SK-N-SH treated with all-trans-retinoic acid at 6 μM for 48 hours (cell line): ENCODE measurements at regions not wholly inside any gene's neighbourhood (a gene's known extent, or its start where the extent isn't known, plus 50 kb on each side); places are given as distances from the start of the nearest gene placed in this dataset.

Experiments used
- ATAC-seq: fragments of 200-7000 bp; cut with Tn5 transposase; 3 replicates; pipeline ENCODE4 v1.9.1; 2020; ENCODE audit warnings: mild to moderate bottlenecking, moderate library complexity
- ARNTL ChIP-seq: fragments of 450-650 bp; formaldehyde crosslinking; IDR thresholded peaks from 2 replicates; pipeline ENCODE4 v1.5.0; 2020; ENCODE audit warnings: low read depth, mild to moderate bottlenecking, moderate library complexity, borderline replicate concordance
- BACH2 ChIP-seq: fragments of 250-450 bp; sonication (Bioruptor Pico); IDR thresholded peaks from 2 replicates; pipeline ENCODE4 v1.9.0; 2021; ENCODE audit warnings: mild to moderate bottlenecking, borderline replicate concordance
- CREB5 ChIP-seq: fragments of 250-450 bp; sonication (Bioruptor Pico); IDR thresholded peaks from 2 replicates; pipeline ENCODE4 v1.5.1; 2020; ENCODE audit warnings: low read depth, mild to moderate bottlenecking, moderate library complexity
- CSDC2 ChIP-seq: fragments of 250-450 bp; sonication (Bioruptor Pico); IDR thresholded peaks from 2 replicates; pipeline ENCODE4 v1.5.0; 2020; ENCODE audit warnings: mild to moderate bottlenecking, moderate library complexity
- ESRRG ChIP-seq: fragments of 250-450 bp; sonication (Bioruptor Pico); IDR thresholded peaks from 2 replicates; pipeline ENCODE4 v1.6.1; 2021; ENCODE audit warnings: mild to moderate bottlenecking
- GLIS3 ChIP-seq: fragments of 250-450 bp; sonication (Bioruptor Pico); IDR thresholded peaks from 2 replicates; pipeline ENCODE4 v1.5.0; 2020; ENCODE audit warnings: mild to moderate bottlenecking, moderate library complexity
- ISL1 ChIP-seq: fragments of 250-450 bp; sonication (Bioruptor Pico); IDR thresholded peaks from 2 replicates; pipeline ENCODE4 v2.1.2; 2022; ENCODE audit warnings: mild to moderate bottlenecking, moderate library complexity
- OSR1 ChIP-seq: fragments of 250-450 bp; sonication (Bioruptor Pico); IDR thresholded peaks from 2 replicates; pipeline ENCODE4 v1.8.0; 2022; ENCODE audit warnings: moderate library complexity, mild to moderate bottlenecking, inconsistent platforms
- PATZ1 ChIP-seq: fragments of 250-450 bp; sonication (Bioruptor Pico); IDR thresholded peaks from 2 replicates; pipeline ENCODE4 v1.8.0; 2020; ENCODE audit warnings: mild to moderate bottlenecking, moderate library complexity, borderline replicate concordance
- POU6F1 ChIP-seq: fragments of 250-450 bp; sonication (Bioruptor Pico); IDR thresholded peaks from 2 replicates; pipeline ENCODE4 v1.8.0; 2021; ENCODE audit warnings: low read depth, mild to moderate bottlenecking, moderate library complexity, borderline replicate concordance
- SNAI2 ChIP-seq: fragments of 250-450 bp; sonication (Bioruptor Pico); IDR thresholded peaks from 2 replicates; pipeline ENCODE4 v1.5.0; 2020; ENCODE audit warnings: mild to moderate bottlenecking, moderate library complexity
- TCF4 ChIP-seq: fragments of 250-450 bp; sonication (Bioruptor Pico); IDR thresholded peaks from 2 replicates; pipeline ENCODE4 v1.8.0; 2021; ENCODE audit warnings: mild to moderate bottlenecking, moderate library complexity, borderline replicate concordance
- TOX ChIP-seq: fragments of 250-450 bp; sonication (Bioruptor Pico); IDR thresholded peaks from 2 replicates; pipeline ENCODE4 v1.8.0; 2021; ENCODE audit warnings: mild to moderate bottlenecking, moderate library complexity, borderline replicate concordance
- TSHZ2 ChIP-seq: fragments of 250-450 bp; sonication (Bioruptor Pico); IDR thresholded peaks from 2 replicates; pipeline ENCODE4 v1.5.0; 2020; ENCODE audit warnings: mild to moderate bottlenecking, moderate library complexity
- ZC3H10 ChIP-seq: fragments of 250-450 bp; sonication (Bioruptor Pico); IDR thresholded peaks from 2 replicates; pipeline ENCODE4 v1.5.1; 2021; ENCODE audit warnings: mild to moderate bottlenecking, moderate library complexity
- ZFP3 ChIP-seq: fragments of 250-450 bp; sonication (Bioruptor Pico); IDR thresholded peaks from 2 replicates; pipeline ENCODE4 v1.5.0; 2020; ENCODE audit warnings: mild to moderate bottlenecking, moderate library complexity
- ZFP30 ChIP-seq: fragments of 450-650 bp; formaldehyde crosslinking; IDR thresholded peaks from 2 replicates; pipeline ENCODE4 v1.5.0; 2022; ENCODE audit warnings: mild to moderate bottlenecking, moderate library complexity
- ZNF565 ChIP-seq: fragments of 450-650 bp; formaldehyde crosslinking; conservative IDR thresholded peaks from 2 replicates; pipeline ENCODE4 v1.5.0; 2020; ENCODE audit warnings: low read depth, mild to moderate bottlenecking, moderate library complexity
- ZNF70 ChIP-seq: fragments of 450-650 bp; formaldehyde crosslinking; IDR thresholded peaks from 2 replicates; pipeline ENCODE4 v1.5.0; 2020; ENCODE audit warnings: mild to moderate bottlenecking, moderate library complexity
- ZNF8 ChIP-seq: fragments of 450-650 bp; formaldehyde crosslinking; IDR thresholded peaks from 2 replicates; pipeline ENCODE4 v1.5.0; 2020; ENCODE audit warnings: mild to moderate bottlenecking, moderate library complexity

GRCh38 chr1:30819244-30819571, 61.6 kb upstream of the LAPTM5 start:
- ATAC-seq = no peak
- TF ChIP-seq OSR1 (CRISPR knock-in tag) (no peak), TSHZ2 (CRISPR knock-in tag) (no peak), ZNF70 (CRISPR knock-in tag) (no peak), SNAI2 (CRISPR knock-in tag) (no peak), TOX (CRISPR knock-in tag) (no peak), TCF4 (CRISPR knock-in tag) (no peak)

- no peak for TF ChIP-seq ZNF8 (CRISPR knock-in tag)
- TF ChIP-seq CSDC2 = no peak
- TF ChIP-seq BACH2 = no peak
- no peak for ATAC-seq
Measured at GRCh38 chr1:30818568-30819243, 61.1 kb upstream of the LAPTM5 start.

GRCh38 chr1:30817548-30817947, 60.0 kb upstream of the LAPTM5 start:
- no peak for ATAC-seq
- TF ChIP-seq GLIS3 (CRISPR knock-in tag) (no peak), ISL1 (CRISPR knock-in tag) (no peak), ZNF70 (CRISPR knock-in tag) (no peak), ZNF565 (no peak), CSDC2 (no peak), PATZ1 (no peak), TSHZ2 (CRISPR knock-in tag) (no peak), ZC3H10 (no peak), TCF4 (CRISPR knock-in tag) (no peak), ESRRG (CRISPR knock-in tag) (no peak), ARNTL (CRISPR knock-in tag) (no peak), ZFP3 (no peak)

GRCh38 chr1:30817077-30817438, 59.5 kb upstream of the LAPTM5 start:
- ATAC-seq = peak; percentile 16
- TF ChIP-seq ISL1 (CRISPR knock-in tag) = no peak
- no peak for TF ChIP-seq BACH2
- no peak for TF ChIP-seq SNAI2 (CRISPR knock-in tag)
- TF ChIP-seq TSHZ2 (CRISPR knock-in tag) = no peak
- TF ChIP-seq PATZ1 = no peak
- no peak for TF ChIP-seq TCF4 (CRISPR knock-in tag)
- TF ChIP-seq ZC3H10 = no peak
- no peak for TF ChIP-seq POU6F1
- no peak for TF ChIP-seq CSDC2
- no peak for TF ChIP-seq ZFP30 (CRISPR knock-in tag)
- TF ChIP-seq GLIS3 (CRISPR knock-in tag) = no peak
- no peak for TF ChIP-seq ZFP3
- no peak for TF ChIP-seq CREB5 (CRISPR knock-in tag)
